NB4 (cell line): ENCODE measurements at regions not wholly inside any gene's neighbourhood (a gene's known extent, or its start where the extent isn't known, plus 50 kb on each side); places are given as distances from the start of the nearest gene placed in this dataset.
A peak's percentile ranks its signal among the peaks of the same experiment; 100 is the strongest.

ENCODE experiments used
- DNase-seq: peaks from one replicate; pipeline ENCODE4 v3.0.0; 2010; ENCODE audit warnings: low read depth
- H3K4me3 ChIP-seq: one replicate; pipeline ENCODE4 v1.5.1; 2011; ENCODE audit warnings: mild to moderate bottlenecking, low read depth, low read length, moderate library complexity
- MYC ChIP-seq: IDR thresholded peaks from 2 replicates; pipeline ENCODE4 v1.6.1; 2011; ENCODE audit warnings: low read depth, low read length
- POLR2A ChIP-seq: IDR thresholded peaks from 2 replicates; pipeline ENCODE4 v1.6.1; 2011; ENCODE audit warnings: mild to moderate bottlenecking; ENCODE audit not compliant: insufficient read length; ENCODE audit errors: extremely low read depth
- TF ChIP-seq, protein P1 (sequence below): IDR thresholded peaks from 2 replicates; pipeline ENCODE4 v1.6.1; 2011; ENCODE audit warnings: low read depth, low read length
- TF ChIP-seq, protein P2 (sequence below): IDR thresholded peaks from one replicate; pipeline ENCODE4 v1.5.1; 2012; ENCODE audit warnings: low read depth, low read length

GRCh38 chr14:30330445-30330844, 228.5 kb upstream of the G2E3 start:
- no peak overlapping the region for H3K4me3 ChIP-seq
- TF ChIP-seq POLR2A, result no peak
- TF ChIP-seq, protein P1, sequence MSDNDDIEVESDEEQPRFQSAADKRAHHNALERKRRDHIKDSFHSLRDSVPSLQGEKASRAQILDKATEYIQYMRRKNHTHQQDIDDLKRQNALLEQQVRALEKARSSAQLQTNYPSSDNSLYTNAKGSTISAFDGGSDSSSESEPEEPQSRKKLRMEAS, result no peak
- TF ChIP-seq, protein P2, sequence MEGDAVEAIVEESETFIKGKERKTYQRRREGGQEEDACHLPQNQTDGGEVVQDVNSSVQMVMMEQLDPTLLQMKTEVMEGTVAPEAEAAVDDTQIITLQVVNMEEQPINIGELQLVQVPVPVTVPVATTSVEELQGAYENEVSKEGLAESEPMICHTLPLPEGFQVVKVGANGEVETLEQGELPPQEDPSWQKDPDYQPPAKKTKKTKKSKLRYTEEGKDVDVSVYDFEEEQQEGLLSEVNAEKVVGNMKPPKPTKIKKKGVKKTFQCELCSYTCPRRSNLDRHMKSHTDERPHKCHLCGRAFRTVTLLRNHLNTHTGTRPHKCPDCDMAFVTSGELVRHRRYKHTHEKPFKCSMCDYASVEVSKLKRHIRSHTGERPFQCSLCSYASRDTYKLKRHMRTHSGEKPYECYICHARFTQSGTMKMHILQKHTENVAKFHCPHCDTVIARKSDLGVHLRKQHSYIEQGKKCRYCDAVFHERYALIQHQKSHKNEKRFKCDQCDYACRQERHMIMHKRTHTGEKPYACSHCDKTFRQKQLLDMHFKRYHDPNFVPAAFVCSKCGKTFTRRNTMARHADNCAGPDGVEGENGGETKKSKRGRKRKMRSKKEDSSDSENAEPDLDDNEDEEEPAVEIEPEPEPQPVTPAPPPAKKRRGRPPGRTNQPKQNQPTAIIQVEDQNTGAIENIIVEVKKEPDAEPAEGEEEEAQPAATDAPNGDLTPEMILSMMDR, result peak; percentile 14
- no peak for TF ChIP-seq MYC
- DNase-seq, result peak; percentile 0

GRCh38 chr14:30331030-30331429, 227.9 kb upstream of the G2E3 start:
- TF ChIP-seq, protein P1, result no peak
- TF ChIP-seq MYC (no peak), POLR2A (no peak)
- TF ChIP-seq, protein P2, result no peak
- DNase-seq, result no peak
- no peak overlapping the region for H3K4me3 ChIP-seq

DNA sequence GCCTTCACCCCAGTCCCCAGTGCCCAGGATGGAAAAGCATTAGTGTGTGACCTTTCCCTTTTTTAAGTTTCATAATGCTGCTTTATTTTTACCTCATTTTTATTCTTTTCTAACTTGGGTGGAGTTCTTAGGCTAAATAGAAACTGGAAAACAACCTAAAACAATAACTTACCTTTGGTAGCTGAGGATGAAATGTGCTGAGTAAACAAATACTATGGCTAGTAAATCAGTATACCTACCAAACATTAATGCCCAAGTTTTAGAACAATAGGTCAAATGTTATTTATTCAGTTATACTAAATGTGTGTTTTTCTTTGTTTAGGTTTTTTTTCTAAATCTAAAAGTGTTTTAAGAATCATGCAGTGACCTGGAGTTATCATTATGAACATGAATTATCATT, 226.6 kb upstream of the G2E3 start:
- DNase-seq, result no peak
- H3K4me3 ChIP-seq, result no peak overlapping the region
- TF ChIP-seq POLR2A, result no peak
- TF ChIP-seq, protein P1, result no peak
- TF ChIP-seq, protein P2, result no peak
- TF ChIP-seq MYC, result no peak

DNA sequence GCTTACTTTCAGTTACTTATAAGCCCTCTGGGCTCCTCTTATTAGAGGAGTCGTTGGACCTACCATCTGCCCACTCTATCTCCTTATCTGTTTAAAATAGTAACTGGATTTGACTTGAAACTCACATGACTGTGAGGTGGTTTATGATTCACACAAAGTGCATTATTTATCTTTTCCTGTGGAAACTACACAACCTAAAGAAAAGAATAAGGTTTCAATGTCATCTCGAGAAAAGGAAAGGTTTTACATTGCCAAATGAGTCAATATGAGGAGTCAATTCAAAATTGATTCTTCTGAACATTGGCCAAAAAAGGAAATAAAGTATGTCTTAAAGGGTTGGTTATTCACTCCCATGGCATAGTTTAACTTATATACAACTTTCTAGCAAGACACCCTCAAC, 225.0 kb upstream of the G2E3 start:
- no peak overlapping the region for H3K4me3 ChIP-seq
- TF ChIP-seq, protein P2, result no peak
- TF ChIP-seq, protein P1, result no peak
- TF ChIP-seq MYC, result no peak
- TF ChIP-seq POLR2A, result no peak
- no peak for DNase-seq

DNA sequence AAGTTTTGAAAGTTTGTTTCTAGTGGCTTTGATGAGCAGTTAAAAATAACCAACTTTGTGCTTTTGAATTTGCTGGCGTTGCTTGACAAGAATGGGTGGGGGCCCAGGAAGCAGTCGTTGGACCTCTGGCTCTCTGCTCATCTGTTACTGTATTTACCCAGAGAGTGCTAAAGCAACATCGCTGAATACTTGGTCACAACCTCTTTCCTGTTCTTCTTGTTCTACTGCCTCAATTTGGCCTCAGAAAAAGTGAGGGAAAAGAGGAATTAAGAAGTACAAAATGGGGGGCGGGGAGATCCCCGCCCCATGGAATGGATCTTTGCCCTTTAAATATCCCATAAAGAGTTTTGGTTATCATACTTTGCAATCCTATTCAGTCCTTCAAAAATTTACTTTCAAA, 221.5 kb upstream of the G2E3 start:
- no peak overlapping the region for H3K4me3 ChIP-seq
- DNase-seq, result no peak
- TF ChIP-seq, protein P2, result no peak
- TF ChIP-seq POLR2A, result no peak

- DNase-seq, result no peak
- H3K4me3 ChIP-seq, result no peak overlapping the region
- TF ChIP-seq POLR2A, result no peak
- TF ChIP-seq, protein P1, result no peak
- TF ChIP-seq, protein P2, result no peak
- TF ChIP-seq MYC, result no peak
Measured at GRCh38 chr14:30339311-30339901, 219.6 kb upstream of the G2E3 start.
